ENCODE measurements at regions not wholly inside any gene's neighbourhood (a gene's known extent, or its start where the extent isn't known, plus 50 kb on each side); places are given as distances from the start of the nearest gene placed in this dataset.

- no peak for TF ChIP-seq CTCF (IDR thresholded peaks at IDR 0.05; ENCODE audit: insufficient read depth, low read depth, low read length)
- no peak for TF ChIP-seq EZH2 (IDR thresholded peaks at IDR 0.05; ENCODE audit: insufficient read depth, low read length)
These were observed 544.0 kb upstream of the HS3ST5 start for GRCh38 chr6:114886670-114887436.

Data from astrocyte (in vitro differentiated cells and primary cell).